C4-2B (cell line): ENCODE measurements at regions not wholly inside any gene's neighbourhood (a gene's known extent, or its start where the extent isn't known, plus 50 kb on each side); places are given as distances from the start of the nearest gene placed in this dataset.

Experiments
- H3K27ac ChIP-seq: fragments of 450-650 bp; 2 replicates; pipeline ENCODE4 v1.5.1; 2017
- CTCF ChIP-seq: fragments of 450-650 bp; conservative IDR thresholded peaks from 2 replicates; pipeline ENCODE4 v1.5.1; 2017; ENCODE audit warnings: mild to moderate bottlenecking
- ZFX ChIP-seq: fragments of 450-650 bp; IDR thresholded peaks from 2 replicates; pipeline ENCODE4 v1.6.1; 2017

- H3K27ac ChIP-seq: no peak overlapping the region
- TF ChIP-seq ZFX (no peak), CTCF (no peak)
Observed at GRCh38 chr5:74332006-74332405, 308.5 kb downstream of the ENC1 start.

GRCh38 chr5:74328221-74328630, 312.3 kb downstream of the ENC1 start:
- TF ChIP-seq ZFX (no peak), CTCF (no peak)

GRCh38 chr5:74327339-74327685, 313.2 kb downstream of the ENC1 start:
- H3K27ac ChIP-seq: no peak overlapping the region; the same call in 1 of the 2 replicates
- TF ChIP-seq CTCF (no peak), ZFX (no peak)

More at GRCh38 chr5:74328221-74328630, 312.3 kb downstream of the ENC1 start:
- H3K27ac ChIP-seq: peak overlapping the region; percentile 78

- TF ChIP-seq ZFX (no peak), CTCF (no peak)
- no peak overlapping the region; the same call in 1 of the 2 replicates for H3K27ac ChIP-seq
Observed at GRCh38 chr5:74326571-74327338, 313.8 kb downstream of the ENC1 start.

GRCh38 chr5:74325866-74326265, 314.7 kb downstream of the ENC1 start:
- TF ChIP-seq ZFX (no peak), CTCF (no peak)
- no peak overlapping the region for H3K27ac ChIP-seq

GRCh38 chr5:74324556-74324955, 316.0 kb downstream of the ENC1 start:
- no peak overlapping the region for H3K27ac ChIP-seq
- TF ChIP-seq ZFX (no peak), CTCF (no peak)

- TF ChIP-seq CTCF (no peak), ZFX (no peak)
- no peak overlapping the region for H3K27ac ChIP-seq
Observed at GRCh38 chr5:74322944-74323343, 317.6 kb downstream of the ENC1 start.
